H1 (cell line): ENCODE measurements at regions not wholly inside any gene's neighbourhood (a gene's known extent, or its start where the extent isn't known, plus 50 kb on each side); places are given as distances from the start of the nearest gene placed in this dataset.

Experiments used
- CTCF ChIA-PET: fragments of 300-600 bp; sonication (Branson Sonifier 250); formaldehyde crosslinking; loops from one replicate; lab custom pipeline; 2021; ENCODE audit not compliant: partially characterized antibody; lab: Charles Lee
- POLR2A ChIA-PET: fragments of 300-600 bp; sonication (Branson Sonifier 250); formaldehyde crosslinking; loops from one replicate; lab custom pipeline; 2021; ENCODE audit warnings: inconsistent platforms; ENCODE audit not compliant: partially characterized antibody; lab: Charles Lee
- DNase-seq, 2 experiments: peaks; one replicate each; pipeline versions ENCODE4 v3.0.0 to v3.0.0-alpha.2; 2010 to 2022; ENCODE audit warnings: low spot score in 2 of 2, low read depth in 1 of 2, mixed read lengths in 1 of 2
- FAIRE-seq: peaks from 2 replicates; lab custom pipeline; 2011; peaks lifted over from hg19 to GRCh38; lab: Jason Lieb, UNC
- H2AFZ ChIP-seq: 2 replicates; pipeline ENCODE4 v1.8.1; 2012; ENCODE audit warnings: low read length, inconsistent platforms
- H2AK5ac ChIP-seq: 2 replicates; pipeline ENCODE4 v1.6.1; 2013; ENCODE audit warnings: low read depth, low read length
- H2BK120ac ChIP-seq: replicated peaks from 2 replicates; pipeline ENCODE3; 2013; ENCODE audit warnings: low read depth, low read length, inconsistent platforms
- H2BK12ac ChIP-seq: 2 replicates; pipeline ENCODE4 v1.6.1; 2013; ENCODE audit warnings: low read depth, low read length
- H2BK15ac ChIP-seq: 2 replicates; pipeline ENCODE4 v1.6.1; 2013; ENCODE audit warnings: low read length
- H2BK20ac ChIP-seq: 2 replicates; pipeline ENCODE4 v1.6.1; 2013; ENCODE audit warnings: low read length
- H2BK5ac ChIP-seq: 2 replicates; pipeline ENCODE4 v1.6.1; 2013; ENCODE audit warnings: low read depth, low read length
- H3K14ac ChIP-seq: 2 replicates; pipeline ENCODE4 v1.6.1; 2013; ENCODE audit warnings: inconsistent platforms; ENCODE audit not compliant: insufficient read length
- H3K18ac ChIP-seq: 2 replicates; pipeline ENCODE4 v1.6.1; 2013; ENCODE audit warnings: low read length; ENCODE audit errors: extremely low read depth
- H3K23ac ChIP-seq: 2 replicates; pipeline ENCODE4 v1.6.1; 2013; ENCODE audit warnings: inconsistent platforms; ENCODE audit not compliant: insufficient read length
- H3K23me2 ChIP-seq: 2 replicates; pipeline ENCODE4 v1.6.1; 2013; ENCODE audit warnings: low read depth, low read length
- H3K27ac ChIP-seq: 2 replicates; pipeline ENCODE4 v1.6.1; 2011; ENCODE audit warnings: low read depth, low read length, inconsistent platforms
- H3K27me3 ChIP-seq, 4 experiments: replicated peaks in 1 of 4; 1 replicate in 1 of 4; 2 replicates in 3 of 4; pipeline versions ENCODE4 v1.6.1 to v1.8.1; 2011 to 2013; ENCODE audit warnings: low read length in 3 of 4, mild to moderate bottlenecking in 3 of 4, inconsistent platforms in 2 of 4, mixed read lengths in 2 of 4, moderate library complexity in 1 of 4; ENCODE audit not compliant: control insufficient read depth in 3 of 4, insufficient read depth in 3 of 4; ENCODE audit errors: extremely low read depth in 1 of 4
- H3K36me3 ChIP-seq, 4 experiments: 2 replicates each; pipeline versions ENCODE4 v1.6.1 to v1.8.1; 2011 to 2013; ENCODE audit warnings: mild to moderate bottlenecking in 4 of 4, low read length in 3 of 4, moderate library complexity in 2 of 4, control low read depth in 1 of 4, inconsistent platforms in 1 of 4; ENCODE audit not compliant: insufficient read depth in 4 of 4, control insufficient read depth in 2 of 4
- H3K4ac ChIP-seq: replicated peaks from 2 replicates; pipeline ENCODE3; 2013; ENCODE audit warnings: low read length, low read depth, mixed read lengths, inconsistent platforms; ENCODE audit not compliant: insufficient read length
- H3K4me1 ChIP-seq, 4 experiments: replicated peaks in 1 of 4; 1 replicate in 1 of 4; 2 replicates in 3 of 4; pipeline versions ENCODE4 v1.6.1 to v1.8.1; 2011 to 2013; ENCODE audit warnings: low read length in 3 of 4, inconsistent platforms in 2 of 4, mixed read lengths in 1 of 4; ENCODE audit not compliant: insufficient read depth in 4 of 4, control insufficient read depth in 3 of 4
- H3K4me2 ChIP-seq, 2 experiments: 2 replicates each; pipeline versions ENCODE4 v1.6.1 to v1.8.1; 2011 to 2013; ENCODE audit warnings: low read depth in 2 of 2, low read length in 2 of 2, control low read depth in 1 of 2, inconsistent platforms in 1 of 2, mild to moderate bottlenecking in 1 of 2; ENCODE audit not compliant: insufficient read depth in 1 of 2
- H3K4me3 ChIP-seq, 4 experiments: fragments of 200-600, 300-600 bp in 1 of 4; sonication (generic), shearing (Covaris generic), sonication (Bioruptor Twin) in 1 of 4; 2 replicates each; pipeline versions ENCODE4 v1.5.1 to v1.8.1; 2011 to 2016; ENCODE audit warnings: low read length in 4 of 4, low read depth in 3 of 4, control low read depth in 2 of 4, inconsistent platforms in 2 of 4, mild to moderate bottlenecking in 2 of 4, mixed read lengths in 1 of 4, moderate library complexity in 1 of 4; ENCODE audit not compliant: insufficient read depth in 2 of 4; ENCODE audit errors: extremely low read depth in 1 of 4
- H3K56ac ChIP-seq: replicated peaks from 2 replicates; pipeline ENCODE3; 2013; ENCODE audit warnings: low read depth, mild to moderate bottlenecking, mixed read lengths, low read length, inconsistent platforms; ENCODE audit not compliant: insufficient read length
- H3K79me1 ChIP-seq: 2 replicates; pipeline ENCODE4 v1.6.1; 2013; ENCODE audit warnings: low read depth, low read length, control low read depth
- H3K79me2 ChIP-seq, 2 experiments: 2 replicates each; pipeline versions ENCODE4 v1.6.1 to v1.8.1; 2012 to 2013; ENCODE audit warnings: low read length in 2 of 2, mild to moderate bottlenecking in 2 of 2, inconsistent platforms in 1 of 2; ENCODE audit not compliant: insufficient read depth in 2 of 2, control insufficient read depth in 1 of 2
- H3K9ac ChIP-seq, 4 experiments: replicated peaks in 1 of 4; 1 replicate in 1 of 4; 2 replicates in 3 of 4; pipeline versions ENCODE4 v1.6.1 to v1.8.1; 2011 to 2013; ENCODE audit warnings: low read depth in 3 of 4, low read length in 3 of 4, control low read depth in 2 of 4, mild to moderate bottlenecking in 2 of 4, moderate library complexity in 2 of 4, inconsistent platforms in 1 of 4; ENCODE audit errors: extremely low read depth in 1 of 4
- H3K9me3 ChIP-seq, 2 experiments: 2 replicates each; pipeline versions ENCODE4 v1.6.1 to v1.8.1; 2012 to 2013; ENCODE audit warnings: mild to moderate bottlenecking in 2 of 2, moderate library complexity in 2 of 2, control low read depth in 1 of 2, inconsistent platforms in 1 of 2, low read depth in 1 of 2, low read length in 1 of 2, mixed read lengths in 1 of 2; ENCODE audit not compliant: insufficient read depth in 2 of 2
- H4K20me1 ChIP-seq, 2 experiments: replicated peaks in 1 of 2; 2 replicates each; pipeline versions ENCODE3 to v1.8.1; 2011 to 2013; ENCODE audit warnings: inconsistent platforms in 2 of 2, low read length in 2 of 2, mild to moderate bottlenecking in 1 of 2; ENCODE audit not compliant: insufficient read depth in 2 of 2, control insufficient read depth in 1 of 2
- H4K5ac ChIP-seq: 2 replicates; pipeline ENCODE4 v1.6.1; 2013; ENCODE audit warnings: low read length, low read depth, mixed read lengths, inconsistent platforms; ENCODE audit not compliant: insufficient read length
- H4K8ac ChIP-seq: 2 replicates; pipeline ENCODE4 v1.8.0; 2013; ENCODE audit warnings: mild to moderate bottlenecking, moderate library complexity, low read length, inconsistent platforms; ENCODE audit not compliant: insufficient read depth; ENCODE audit errors: extremely low read depth
- H4K91ac ChIP-seq: replicated peaks from 2 replicates; pipeline ENCODE3; 2013; ENCODE audit warnings: low read length, mixed read lengths, inconsistent platforms; ENCODE audit not compliant: insufficient read length
- CEBPB ChIP-seq: IDR thresholded peaks from 2 replicates; pipeline ENCODE4 v1.6.1; 2012; ENCODE audit warnings: low read depth, low read length
- CREB1 ChIP-seq: IDR thresholded peaks from 2 replicates; pipeline ENCODE4 v1.6.1; 2012; ENCODE audit warnings: inconsistent platforms
- CTBP2 ChIP-seq: IDR thresholded peaks from 2 replicates; pipeline ENCODE4 v1.7.0; 2011; ENCODE audit warnings: borderline replicate concordance, mild to moderate bottlenecking, moderate library complexity, mixed read lengths, low read length; ENCODE audit not compliant: insufficient read depth, insufficient read length
- EZH2 ChIP-seq: fragments of 200-600 bp; sonication (generic); IDR thresholded peaks from 2 replicates; pipeline ENCODE4 v1.7.1; 2012; ENCODE audit warnings: low read depth, mild to moderate bottlenecking, moderate library complexity, low read length, inconsistent platforms; ENCODE audit not compliant: severe bottlenecking
- JUN ChIP-seq: IDR thresholded peaks from 2 replicates; pipeline ENCODE4 v1.6.1; 2011; ENCODE audit warnings: low read depth, mild to moderate bottlenecking, improper control_type of control experiment, low read length
- KDM1A ChIP-seq: fragments of 200-600, 300-600 bp; sonication (generic); IDR thresholded peaks from 2 replicates; pipeline ENCODE4 v1.7.1; 2016; ENCODE audit warnings: mild to moderate bottlenecking, low read length, borderline replicate concordance
- NANOG ChIP-seq: IDR thresholded peaks from 2 replicates; pipeline ENCODE4 v1.6.1; 2011; ENCODE audit warnings: low read length, low read depth, mild to moderate bottlenecking, inconsistent platforms; ENCODE audit not compliant: insufficient read depth, poor library complexity, severe bottlenecking
- RFX5 ChIP-seq: IDR thresholded peaks from 2 replicates; pipeline ENCODE4 v1.6.1; 2011; ENCODE audit warnings: low read depth, low read length, improper control_type of control experiment, borderline replicate concordance
- RNF2 ChIP-seq: fragments of 200-900, 300-1000 bp; sonication (generic); IDR thresholded peaks from 2 replicates; pipeline ENCODE4 v1.7.1; 2016; ENCODE audit warnings: borderline replicate concordance, low read depth, mild to moderate bottlenecking, antibody characterized with exemption, low read length; ENCODE audit not compliant: poor library complexity, severe bottlenecking; ENCODE audit errors: missing control alignments
- SIN3A ChIP-seq, 2 experiments: IDR thresholded peaks in 1 of 2; conservative IDR thresholded peaks in 1 of 2; 2 replicates each; pipeline ENCODE4 v1.6.1; 2011 to 2012; ENCODE audit warnings: low read length in 2 of 2, improper control_type of control experiment in 1 of 2, low read depth in 1 of 2, mild to moderate bottlenecking in 1 of 2
- SP1 ChIP-seq: IDR thresholded peaks from 2 replicates; pipeline ENCODE4 v1.6.1; 2011; ENCODE audit warnings: low read depth, low read length
- SP4 ChIP-seq: IDR thresholded peaks from 2 replicates; pipeline ENCODE4 v1.6.1; 2012; ENCODE audit warnings: low read length, inconsistent platforms
- TEAD4 ChIP-seq: IDR thresholded peaks from 2 replicates; pipeline ENCODE4 v1.6.1; 2012; ENCODE audit warnings: low read depth, low read length, inconsistent platforms, mixed read lengths
- WGBS, 2 experiments: shearing (Covaris generic) in 1 of 2; methylation state at CpG; one replicate each; pipeline versions ENCODE4 v1.1.6 to v1.1.7; 2013 to 2015; ENCODE audit warnings: low lambda C conversion rate in 2 of 2, mixed read lengths in 2 of 2, inconsistent platforms in 1 of 2, low coverage in 1 of 2, missing lambda C conversion rate in 1 of 2; ENCODE audit not compliant: insufficient replicate concordance in 2 of 2, insufficient coverage in 1 of 2, insufficient read length in 1 of 2; ENCODE audit errors: extremely low coverage in 1 of 2, missing lambda C conversion rate in 1 of 2; 5-methylcytosine and 5-hydroxymethylcytosine counted together
- TF ChIP-seq, protein P1 (sequence below): IDR thresholded peaks from 2 replicates; pipeline ENCODE4 v1.6.1; 2011; ENCODE audit warnings: low read length, improper control_type of control experiment

DNA sequence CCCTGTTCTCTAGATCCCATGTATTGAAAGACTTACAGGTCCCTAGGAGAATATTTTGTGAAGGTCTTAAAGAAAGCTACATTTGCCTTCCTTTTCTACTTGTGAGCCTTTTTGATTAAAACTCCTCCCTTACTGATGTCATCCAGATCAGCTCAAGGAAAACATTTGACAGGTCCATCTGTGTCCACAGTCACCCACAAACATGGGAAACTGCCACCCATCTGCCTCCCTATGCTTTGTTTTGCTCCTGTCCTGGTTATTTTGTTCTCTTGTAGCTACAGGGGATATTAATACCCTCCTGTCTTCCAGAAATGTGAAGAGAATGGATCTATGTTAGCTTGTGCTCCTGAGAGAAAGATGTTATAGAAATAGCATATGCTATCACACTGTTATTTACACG lies 203.6 kb upstream of the GALNT5 start:
- Histone ChIP-seq H2BK120ac (no peak overlapping the region), H3K9ac (no peak overlapping the region), H3K18ac (no peak overlapping the region), H2BK5ac (no peak overlapping the region), H3K23ac (no peak overlapping the region), H2BK12ac (no peak overlapping the region), H3K27me3 (no peaks in the 10 kb centered on the region), H2AK5ac (no peak overlapping the region), H4K91ac (no peak overlapping the region), H3K79me1 (no peaks in the 10 kb centered on the region), H3K79me2 (no peaks in the 10 kb centered on the region), H3K56ac (no peak overlapping the region), H2BK15ac (no peak overlapping the region), H4K5ac (no peak overlapping the region), H3K4ac (no peak overlapping the region), H4K20me1 (no peaks in the 10 kb centered on the region), H3K9me3 (no peaks in the 10 kb centered on the region), H2BK20ac (no peak overlapping the region), H3K14ac (no peak overlapping the region), H3K23me2 (no peaks in the 10 kb centered on the region), H3K36me3 (no peaks in the 10 kb centered on the region), H3K4me2 (no peak overlapping the region), H4K8ac (no peak overlapping the region), H3K27ac (no peak overlapping the region), H3K4me1 (no peaks in the 10 kb centered on the region), H3K4me3 (no peak overlapping the region), H2AFZ (no peak overlapping the region)
- 100% methylated on average over 1 of the region's 1 CpG; no CpG with 5 or more reads in 1 of the 2 experiments for WGBS, 2 experiments
- ChIA-PET POLR2A (no interaction called here), CTCF (interaction anchor here (0.8 to 1.7 kb wide), 5 partner anchors 9 to 161 kb away, joined by 3 read pairs; no protein-coding TSS in a partner anchor)
- DNase-seq (no peak), FAIRE-seq (no peak)
- TF ChIP-seq EZH2: no peak
- no peak for TF ChIP-seq SP1
- no peak for TF ChIP-seq TEAD4
- no peak for TF ChIP-seq JUN
- TF ChIP-seq CTBP2: no peak
- TF ChIP-seq SIN3A (conservative IDR thresholded peaks at IDR 0.05 in 1 of 2, IDR thresholded peaks at IDR 0.05 in 1 of 2; ENCODE audit: low read depth in 1 of 2, low read length in 2 of 2): no peak
- TF ChIP-seq CEBPB: no peak
- TF ChIP-seq KDM1A: no peak
- TF ChIP-seq, protein P1, sequence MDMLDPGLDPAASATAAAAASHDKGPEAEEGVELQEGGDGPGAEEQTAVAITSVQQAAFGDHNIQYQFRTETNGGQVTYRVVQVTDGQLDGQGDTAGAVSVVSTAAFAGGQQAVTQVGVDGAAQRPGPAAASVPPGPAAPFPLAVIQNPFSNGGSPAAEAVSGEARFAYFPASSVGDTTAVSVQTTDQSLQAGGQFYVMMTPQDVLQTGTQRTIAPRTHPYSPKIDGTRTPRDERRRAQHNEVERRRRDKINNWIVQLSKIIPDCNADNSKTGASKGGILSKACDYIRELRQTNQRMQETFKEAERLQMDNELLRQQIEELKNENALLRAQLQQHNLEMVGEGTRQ: no peak
- TF ChIP-seq RNF2: no peak
- TF ChIP-seq RFX5: no peak
- TF ChIP-seq NANOG: no peak
- no peak for TF ChIP-seq SP4
- no peak for TF ChIP-seq CREB1
